AG09319 (cell line): ENCODE measurements at regions not wholly inside any gene's neighbourhood (a gene's known extent, or its start where the extent isn't known, plus 50 kb on each side); places are given as distances from the start of the nearest gene placed in this dataset.

Experiments
- DNase-seq: peaks from one replicate; pipeline ENCODE4 v3.0.0-alpha.2; 2010; ENCODE audit warnings: low read depth; ENCODE audit errors: extremely low read depth
- TF ChIP-seq, protein P1 (sequence below): IDR thresholded peaks from 2 replicates; pipeline ENCODE4 v1.5.1; 2011; ENCODE audit warnings: low read depth, mild to moderate bottlenecking, inconsistent platforms, low read length, moderate library complexity

DNA sequence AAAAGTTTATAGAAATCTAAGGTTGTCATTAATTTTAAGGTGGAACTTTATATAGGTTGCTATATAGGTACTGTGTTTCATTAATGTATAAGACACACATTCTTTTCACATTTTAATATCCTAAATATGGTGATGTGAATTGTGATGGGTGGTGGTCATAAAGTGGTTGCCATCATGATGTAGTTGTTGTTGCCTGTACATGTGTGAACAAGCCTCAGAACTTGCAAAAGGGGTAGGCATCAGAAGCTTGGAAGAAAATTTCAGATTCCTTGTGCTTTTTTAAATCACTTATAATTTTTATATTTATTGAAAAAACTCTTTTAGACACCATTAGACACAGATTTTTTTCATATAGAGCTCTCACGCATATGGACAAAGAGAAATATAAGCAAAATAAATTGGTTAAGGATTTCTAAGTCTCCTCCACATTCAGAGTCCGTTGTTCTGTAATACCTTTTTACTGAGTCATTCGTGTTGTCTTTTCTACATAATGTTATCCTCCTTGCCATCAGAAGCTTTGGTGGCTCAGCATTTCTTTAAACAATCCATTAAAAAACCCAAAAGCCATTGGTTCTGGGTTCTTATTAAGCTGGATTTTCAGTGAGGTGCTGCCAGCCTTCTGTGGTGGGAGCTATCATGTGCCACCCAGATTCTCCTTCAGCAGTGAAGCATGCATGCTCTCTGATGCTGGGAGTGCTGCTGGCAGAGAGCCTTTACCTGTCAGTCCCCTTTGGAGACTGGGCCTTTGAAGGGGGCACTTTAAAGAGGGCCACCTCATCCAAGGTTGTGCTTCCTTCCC lies 140.4 kb upstream of the GALNT15 start:
- no peak for DNase-seq

GRCh38 chr3:16040991-16041390 lies 133.5 kb upstream of the GALNT15 start:
- no peak for DNase-seq
- TF ChIP-seq, protein P1, sequence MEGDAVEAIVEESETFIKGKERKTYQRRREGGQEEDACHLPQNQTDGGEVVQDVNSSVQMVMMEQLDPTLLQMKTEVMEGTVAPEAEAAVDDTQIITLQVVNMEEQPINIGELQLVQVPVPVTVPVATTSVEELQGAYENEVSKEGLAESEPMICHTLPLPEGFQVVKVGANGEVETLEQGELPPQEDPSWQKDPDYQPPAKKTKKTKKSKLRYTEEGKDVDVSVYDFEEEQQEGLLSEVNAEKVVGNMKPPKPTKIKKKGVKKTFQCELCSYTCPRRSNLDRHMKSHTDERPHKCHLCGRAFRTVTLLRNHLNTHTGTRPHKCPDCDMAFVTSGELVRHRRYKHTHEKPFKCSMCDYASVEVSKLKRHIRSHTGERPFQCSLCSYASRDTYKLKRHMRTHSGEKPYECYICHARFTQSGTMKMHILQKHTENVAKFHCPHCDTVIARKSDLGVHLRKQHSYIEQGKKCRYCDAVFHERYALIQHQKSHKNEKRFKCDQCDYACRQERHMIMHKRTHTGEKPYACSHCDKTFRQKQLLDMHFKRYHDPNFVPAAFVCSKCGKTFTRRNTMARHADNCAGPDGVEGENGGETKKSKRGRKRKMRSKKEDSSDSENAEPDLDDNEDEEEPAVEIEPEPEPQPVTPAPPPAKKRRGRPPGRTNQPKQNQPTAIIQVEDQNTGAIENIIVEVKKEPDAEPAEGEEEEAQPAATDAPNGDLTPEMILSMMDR: no peak

More for the DNA sequence above, 140.4 kb upstream of the GALNT15 start:
- TF ChIP-seq, protein P1: no peak

GRCh38 chr3:16048435-16049318 lies 125.8 kb upstream of the GALNT15 start:
- no peak for DNase-seq
- TF ChIP-seq, protein P1: peak; percentile 68

DNA sequence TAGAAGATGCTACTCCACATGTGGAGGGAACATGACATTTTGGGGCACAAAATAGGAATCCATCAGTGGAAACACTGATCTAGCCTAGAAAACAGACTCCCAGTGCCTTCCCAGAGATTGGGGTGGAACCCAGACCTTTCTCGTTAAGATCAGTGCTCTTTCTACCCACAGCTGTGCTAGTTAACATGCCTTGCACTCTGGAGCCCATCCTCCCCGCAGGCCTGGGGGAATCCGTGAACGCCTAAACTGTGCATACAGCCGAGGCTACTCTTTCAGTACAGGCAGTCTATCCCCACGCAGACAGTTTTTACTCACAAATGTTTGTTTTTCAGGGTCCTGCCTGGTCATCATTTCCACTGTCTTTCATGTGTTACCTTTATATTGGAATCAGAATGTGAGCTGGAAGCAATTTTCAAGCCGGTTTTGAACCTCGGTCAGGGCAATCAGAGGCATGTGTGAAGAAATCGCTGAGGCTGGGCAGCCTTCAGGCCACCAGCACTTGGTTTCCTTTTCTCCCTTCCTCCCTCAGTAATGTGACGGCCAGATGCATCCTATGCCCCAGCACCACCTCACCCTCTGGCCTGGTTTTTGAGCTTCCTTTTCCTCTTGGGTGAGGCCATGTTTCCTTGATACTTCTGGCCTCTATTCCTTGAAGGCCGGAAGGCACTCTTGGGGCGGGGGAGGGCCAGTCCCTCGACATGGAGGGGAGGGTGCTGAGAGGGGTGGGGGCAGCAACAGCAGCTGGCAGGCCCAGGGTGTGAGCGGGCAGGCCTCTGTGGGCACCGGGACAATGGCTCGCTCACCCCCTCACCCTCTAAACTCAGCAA lies 123.6 kb upstream of the GALNT15 start:
- TF ChIP-seq, protein P1: no peak
- no peak for DNase-seq

GRCh38 chr3:16051691-16052090 lies 122.8 kb upstream of the GALNT15 start:
- DNase-seq: no peak

GRCh38 chr3:16052964-16053363 lies 121.5 kb upstream of the GALNT15 start:
- DNase-seq: no peak
- TF ChIP-seq, protein P1: no peak

More at GRCh38 chr3:16051691-16052090, 122.8 kb upstream of the GALNT15 start:
- TF ChIP-seq, protein P1: no peak
